ENCODE measurements at regions not wholly inside any gene's neighbourhood (a gene's known extent, or its start where the extent isn't known, plus 50 kb on each side); places are given as distances from the start of the nearest gene placed in this dataset.

DNA sequence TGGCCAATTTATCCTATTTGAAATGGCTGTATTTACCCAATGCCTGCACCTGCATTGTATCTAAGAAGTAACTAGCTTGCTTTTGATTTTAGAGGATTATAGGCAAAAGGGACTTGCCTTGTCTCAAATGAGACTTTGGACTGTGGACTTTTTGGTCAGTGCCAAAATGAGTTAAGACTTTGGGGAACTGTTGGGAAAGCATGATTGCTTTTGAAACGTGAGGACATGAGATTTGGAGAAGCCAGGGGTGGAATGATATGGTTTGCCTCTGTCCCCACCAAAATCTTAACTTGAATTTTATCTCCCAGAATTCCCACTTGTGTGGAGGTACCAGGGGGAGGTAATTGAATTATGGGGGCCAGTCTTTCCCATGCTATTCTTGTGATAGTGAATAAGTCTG, 1505.4 kb downstream of the SI start:
- TF ChIP-seq PPARA (CRISPR knock-in tag; IDR thresholded peaks at IDR 0.05; ENCODE audit: borderline replicate concordance) (no peak), OSR1 (CRISPR knock-in tag; IDR thresholded peaks at IDR 0.05) (no peak), ZNF70 (CRISPR knock-in tag; IDR thresholded peaks at IDR 0.05) (no peak), BACH2 (CRISPR knock-in tag; IDR thresholded peaks at IDR 0.05; ENCODE audit: borderline replicate concordance) (no peak), RARB (CRISPR knock-in tag; IDR thresholded peaks at IDR 0.05) (no peak), ZNF565 (CRISPR knock-in tag; conservative IDR thresholded peaks at IDR 0.05; ENCODE audit: low read depth) (no peak), ISL1 (CRISPR knock-in tag; IDR thresholded peaks at IDR 0.05) (no peak), ESRRG (CRISPR knock-in tag; IDR thresholded peaks at IDR 0.05) (no peak), ZFP3 (CRISPR knock-in tag; IDR thresholded peaks at IDR 0.05) (no peak)
- TF ChIP-seq, protein P1, sequence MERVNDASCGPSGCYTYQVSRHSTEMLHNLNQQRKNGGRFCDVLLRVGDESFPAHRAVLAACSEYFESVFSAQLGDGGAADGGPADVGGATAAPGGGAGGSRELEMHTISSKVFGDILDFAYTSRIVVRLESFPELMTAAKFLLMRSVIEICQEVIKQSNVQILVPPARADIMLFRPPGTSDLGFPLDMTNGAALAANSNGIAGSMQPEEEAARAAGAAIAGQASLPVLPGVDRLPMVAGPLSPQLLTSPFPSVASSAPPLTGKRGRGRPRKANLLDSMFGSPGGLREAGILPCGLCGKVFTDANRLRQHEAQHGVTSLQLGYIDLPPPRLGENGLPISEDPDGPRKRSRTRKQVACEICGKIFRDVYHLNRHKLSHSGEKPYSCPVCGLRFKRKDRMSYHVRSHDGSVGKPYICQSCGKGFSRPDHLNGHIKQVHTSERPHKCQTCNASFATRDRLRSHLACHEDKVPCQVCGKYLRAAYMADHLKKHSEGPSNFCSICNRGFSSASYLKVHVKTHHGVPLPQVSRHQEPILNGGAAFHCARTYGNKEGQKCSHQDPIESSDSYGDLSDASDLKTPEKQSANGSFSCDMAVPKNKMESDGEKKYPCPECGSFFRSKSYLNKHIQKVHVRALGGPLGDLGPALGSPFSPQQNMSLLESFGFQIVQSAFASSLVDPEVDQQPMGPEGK (CRISPR knock-in tag; IDR thresholded peaks at IDR 0.05; ENCODE audit: borderline replicate concordance), result no peak
- TF ChIP-seq, protein P2, sequence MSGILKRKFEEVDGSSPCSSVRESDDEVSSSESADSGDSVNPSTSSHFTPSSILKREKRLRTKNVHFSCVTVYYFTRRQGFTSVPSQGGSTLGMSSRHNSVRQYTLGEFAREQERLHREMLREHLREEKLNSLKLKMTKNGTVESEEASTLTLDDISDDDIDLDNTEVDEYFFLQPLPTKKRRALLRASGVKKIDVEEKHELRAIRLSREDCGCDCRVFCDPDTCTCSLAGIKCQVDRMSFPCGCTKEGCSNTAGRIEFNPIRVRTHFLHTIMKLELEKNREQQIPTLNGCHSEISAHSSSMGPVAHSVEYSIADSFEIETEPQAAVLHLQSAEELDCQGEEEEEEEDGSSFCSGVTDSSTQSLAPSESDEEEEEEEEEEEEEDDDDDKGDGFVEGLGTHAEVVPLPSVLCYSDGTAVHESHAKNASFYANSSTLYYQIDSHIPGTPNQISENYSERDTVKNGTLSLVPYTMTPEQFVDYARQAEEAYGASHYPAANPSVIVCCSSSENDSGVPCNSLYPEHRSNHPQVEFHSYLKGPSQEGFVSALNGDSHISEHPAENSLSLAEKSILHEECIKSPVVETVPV (CRISPR knock-in tag; IDR thresholded peaks at IDR 0.05), result no peak
- TF ChIP-seq, protein P3, sequence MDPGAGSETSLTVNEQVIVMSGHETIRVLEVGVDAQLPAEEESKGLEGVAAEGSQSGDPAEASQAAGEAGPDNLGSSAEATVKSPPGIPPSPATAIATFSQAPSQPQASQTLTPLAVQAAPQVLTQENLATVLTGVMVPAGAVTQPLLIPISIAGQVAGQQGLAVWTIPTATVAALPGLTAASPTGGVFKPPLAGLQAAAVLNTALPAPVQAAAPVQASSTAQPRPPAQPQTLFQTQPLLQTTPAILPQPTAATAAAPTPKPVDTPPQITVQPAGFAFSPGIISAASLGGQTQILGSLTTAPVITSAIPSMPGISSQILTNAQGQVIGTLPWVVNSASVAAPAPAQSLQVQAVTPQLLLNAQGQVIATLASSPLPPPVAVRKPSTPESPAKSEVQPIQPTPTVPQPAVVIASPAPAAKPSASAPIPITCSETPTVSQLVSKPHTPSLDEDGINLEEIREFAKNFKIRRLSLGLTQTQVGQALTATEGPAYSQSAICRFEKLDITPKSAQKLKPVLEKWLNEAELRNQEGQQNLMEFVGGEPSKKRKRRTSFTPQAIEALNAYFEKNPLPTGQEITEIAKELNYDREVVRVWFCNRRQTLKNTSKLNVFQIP (CRISPR knock-in tag; IDR thresholded peaks at IDR 0.05; ENCODE audit: borderline replicate concordance, low read depth), result no peak
- TF ChIP-seq, protein P4, sequence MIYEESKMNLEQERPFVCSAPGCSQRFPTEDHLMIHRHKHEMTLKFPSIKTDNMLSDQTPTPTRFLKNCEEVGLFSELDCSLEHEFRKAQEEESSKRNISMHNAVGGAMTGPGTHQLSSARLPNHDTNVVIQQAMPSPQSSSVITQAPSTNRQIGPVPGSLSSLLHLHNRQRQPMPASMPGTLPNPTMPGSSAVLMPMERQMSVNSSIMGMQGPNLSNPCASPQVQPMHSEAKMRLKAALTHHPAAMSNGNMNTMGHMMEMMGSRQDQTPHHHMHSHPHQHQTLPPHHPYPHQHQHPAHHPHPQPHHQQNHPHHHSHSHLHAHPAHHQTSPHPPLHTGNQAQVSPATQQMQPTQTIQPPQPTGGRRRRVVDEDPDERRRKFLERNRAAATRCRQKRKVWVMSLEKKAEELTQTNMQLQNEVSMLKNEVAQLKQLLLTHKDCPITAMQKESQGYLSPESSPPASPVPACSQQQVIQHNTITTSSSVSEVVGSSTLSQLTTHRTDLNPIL (CRISPR knock-in tag; IDR thresholded peaks at IDR 0.05; ENCODE audit: low read depth), result no peak
